ENCODE measurements at regions not wholly inside any gene's neighbourhood (a gene's known extent, or its start where the extent isn't known, plus 50 kb on each side); places are given as distances from the start of the nearest gene placed in this dataset.

- TF ChIP-seq, protein P1, sequence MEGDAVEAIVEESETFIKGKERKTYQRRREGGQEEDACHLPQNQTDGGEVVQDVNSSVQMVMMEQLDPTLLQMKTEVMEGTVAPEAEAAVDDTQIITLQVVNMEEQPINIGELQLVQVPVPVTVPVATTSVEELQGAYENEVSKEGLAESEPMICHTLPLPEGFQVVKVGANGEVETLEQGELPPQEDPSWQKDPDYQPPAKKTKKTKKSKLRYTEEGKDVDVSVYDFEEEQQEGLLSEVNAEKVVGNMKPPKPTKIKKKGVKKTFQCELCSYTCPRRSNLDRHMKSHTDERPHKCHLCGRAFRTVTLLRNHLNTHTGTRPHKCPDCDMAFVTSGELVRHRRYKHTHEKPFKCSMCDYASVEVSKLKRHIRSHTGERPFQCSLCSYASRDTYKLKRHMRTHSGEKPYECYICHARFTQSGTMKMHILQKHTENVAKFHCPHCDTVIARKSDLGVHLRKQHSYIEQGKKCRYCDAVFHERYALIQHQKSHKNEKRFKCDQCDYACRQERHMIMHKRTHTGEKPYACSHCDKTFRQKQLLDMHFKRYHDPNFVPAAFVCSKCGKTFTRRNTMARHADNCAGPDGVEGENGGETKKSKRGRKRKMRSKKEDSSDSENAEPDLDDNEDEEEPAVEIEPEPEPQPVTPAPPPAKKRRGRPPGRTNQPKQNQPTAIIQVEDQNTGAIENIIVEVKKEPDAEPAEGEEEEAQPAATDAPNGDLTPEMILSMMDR (conservative IDR thresholded peaks at IDR 0.05; ENCODE audit: low read depth in 2 of 2): no peak
- TF ChIP-seq, protein P2, sequence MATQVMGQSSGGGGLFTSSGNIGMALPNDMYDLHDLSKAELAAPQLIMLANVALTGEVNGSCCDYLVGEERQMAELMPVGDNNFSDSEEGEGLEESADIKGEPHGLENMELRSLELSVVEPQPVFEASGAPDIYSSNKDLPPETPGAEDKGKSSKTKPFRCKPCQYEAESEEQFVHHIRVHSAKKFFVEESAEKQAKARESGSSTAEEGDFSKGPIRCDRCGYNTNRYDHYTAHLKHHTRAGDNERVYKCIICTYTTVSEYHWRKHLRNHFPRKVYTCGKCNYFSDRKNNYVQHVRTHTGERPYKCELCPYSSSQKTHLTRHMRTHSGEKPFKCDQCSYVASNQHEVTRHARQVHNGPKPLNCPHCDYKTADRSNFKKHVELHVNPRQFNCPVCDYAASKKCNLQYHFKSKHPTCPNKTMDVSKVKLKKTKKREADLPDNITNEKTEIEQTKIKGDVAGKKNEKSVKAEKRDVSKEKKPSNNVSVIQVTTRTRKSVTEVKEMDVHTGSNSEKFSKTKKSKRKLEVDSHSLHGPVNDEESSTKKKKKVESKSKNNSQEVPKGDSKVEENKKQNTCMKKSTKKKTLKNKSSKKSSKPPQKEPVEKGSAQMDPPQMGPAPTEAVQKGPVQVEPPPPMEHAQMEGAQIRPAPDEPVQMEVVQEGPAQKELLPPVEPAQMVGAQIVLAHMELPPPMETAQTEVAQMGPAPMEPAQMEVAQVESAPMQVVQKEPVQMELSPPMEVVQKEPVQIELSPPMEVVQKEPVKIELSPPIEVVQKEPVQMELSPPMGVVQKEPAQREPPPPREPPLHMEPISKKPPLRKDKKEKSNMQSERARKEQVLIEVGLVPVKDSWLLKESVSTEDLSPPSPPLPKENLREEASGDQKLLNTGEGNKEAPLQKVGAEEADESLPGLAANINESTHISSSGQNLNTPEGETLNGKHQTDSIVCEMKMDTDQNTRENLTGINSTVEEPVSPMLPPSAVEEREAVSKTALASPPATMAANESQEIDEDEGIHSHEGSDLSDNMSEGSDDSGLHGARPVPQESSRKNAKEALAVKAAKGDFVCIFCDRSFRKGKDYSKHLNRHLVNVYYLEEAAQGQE (IDR thresholded peaks at IDR 0.05; ENCODE audit: unreplicated experiment): no peak
- TF ChIP-seq POLR2AphosphoS5 (IDR thresholded peaks at IDR 0.05; ENCODE audit: low read depth) (no peak), CREB1 (CRISPR knock-in tag; IDR thresholded peaks at IDR 0.05; ENCODE audit: low read depth) (no peak), EZH2 (IDR thresholded peaks at IDR 0.05; ENCODE audit: low read depth, unreplicated experiment) (no peak), NANOG (IDR thresholded peaks at IDR 0.05; ENCODE audit: borderline replicate concordance) (no peak), ZNF114 (CRISPR knock-in tag; IDR thresholded peaks at IDR 0.05) (no peak)
These were observed 214.6 kb downstream of the FLRT2 start for GRCh38 chr14:85744573-85744972.

All from GM23338 (cell line).